ENCODE measurements at regions not wholly inside any gene's neighbourhood (a gene's known extent, or its start where the extent isn't known, plus 50 kb on each side); places are given as distances from the start of the nearest gene placed in this dataset.
"Not testable (repeated sequence)": the region's sequence is repeated elsewhere in the genome, so short reads cannot be mapped to it uniquely, and the experiment has no call there.

GRCh38 chr14:34081576-34082136 is 130.8 kb upstream of the EGLN3 start:
- no peak for DNase-seq

GRCh38 chr14:34081101-34081575 is 130.3 kb upstream of the EGLN3 start:
- DNase-seq: no peak

GRCh38 chr14:34079643-34080042 is 128.8 kb upstream of the EGLN3 start:
- not testable (repeated sequence) for DNase-seq

- DNase-seq: no peak
Measured at GRCh38 chr14:34078117-34078743, 127.4 kb upstream of the EGLN3 start.

GRCh38 chr14:34075826-34076225 is 125.0 kb upstream of the EGLN3 start:
- DNase-seq: no peak

GRCh38 chr14:34075042-34075744 is 124.3 kb upstream of the EGLN3 start:
- no peak for DNase-seq

- DNase-seq: no peak
Measured at GRCh38 chr14:34072921-34073320, 122.0 kb upstream of the EGLN3 start.

- no peak for DNase-seq
Measured at GRCh38 chr14:34072401-34072800, 121.5 kb upstream of the EGLN3 start.

GRCh38 chr14:34070917-34071407 is 120.1 kb upstream of the EGLN3 start:
- no peak for DNase-seq

- DNase-seq: no peak
Measured at GRCh38 chr14:34069854-34070582, 119.1 kb upstream of the EGLN3 start.

- DNase-seq: no peak
Measured at GRCh38 chr14:34067587-34067986, 116.7 kb upstream of the EGLN3 start.

- DNase-seq: no peak
Measured at GRCh38 chr14:34065690-34066391, 115.0 kb upstream of the EGLN3 start.

- DNase-seq: no peak
Measured at GRCh38 chr14:34065236-34065635, 114.4 kb upstream of the EGLN3 start.

- DNase-seq: no peak
Measured at GRCh38 chr14:34064349-34064748, 113.5 kb upstream of the EGLN3 start.

GRCh38 chr14:34063470-34064164 is 112.7 kb upstream of the EGLN3 start:
- DNase-seq: no peak

- DNase-seq: no peak
Measured at GRCh38 chr14:34063042-34063441, 112.2 kb upstream of the EGLN3 start.

- no peak for DNase-seq
Measured at GRCh38 chr14:34062353-34062973, 111.6 kb upstream of the EGLN3 start.

- DNase-seq: no peak
Measured at GRCh38 chr14:34060651-34060999, 109.8 kb upstream of the EGLN3 start.

GRCh38 chr14:34059925-34060650 is 109.2 kb upstream of the EGLN3 start:
- DNase-seq: peak; percentile 52

GRCh38 chr14:34059037-34059924 is 108.4 kb upstream of the EGLN3 start:
- no peak for DNase-seq

All from NCI-H510A (cell line).